ENCODE measurements at regions not wholly inside any gene's neighbourhood (a gene's known extent, or its start where the extent isn't known, plus 50 kb on each side); places are given as distances from the start of the nearest gene placed in this dataset.

DNA sequence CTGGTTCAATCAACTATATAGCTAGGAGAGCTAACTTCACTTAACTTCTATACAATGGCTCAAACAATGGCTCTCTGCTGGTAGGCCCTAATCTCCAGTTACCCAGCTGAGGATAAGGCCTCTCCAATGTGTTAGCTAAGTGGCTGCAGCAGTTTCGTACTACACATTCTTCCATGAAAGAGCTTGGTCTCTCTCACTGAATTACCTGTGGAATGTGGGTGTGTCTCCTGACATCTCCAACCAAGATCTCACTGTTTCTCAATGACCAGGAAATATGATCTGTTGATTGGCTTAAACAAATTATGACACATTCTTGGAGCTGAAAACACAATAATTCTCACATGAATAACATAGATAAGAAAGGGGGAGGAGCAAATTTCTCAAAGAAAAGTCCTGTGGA, 169.8 kb upstream of the ROBO1 start:
- H3K4me1 ChIP-seq: no peaks in the 10 kb centered on the region
- H3K27ac ChIP-seq: no peak overlapping the region
- no peak for DNase-seq
- no peaks in the 10 kb centered on the region for H3K27me3 ChIP-seq
- H3K9me3 ChIP-seq: no peaks in the 10 kb centered on the region
- H3K36me3 ChIP-seq: no peaks in the 10 kb centered on the region
- no peak for TF ChIP-seq POLR2A (IDR thresholded peaks at IDR 0.05)
- TF ChIP-seq, protein P1, sequence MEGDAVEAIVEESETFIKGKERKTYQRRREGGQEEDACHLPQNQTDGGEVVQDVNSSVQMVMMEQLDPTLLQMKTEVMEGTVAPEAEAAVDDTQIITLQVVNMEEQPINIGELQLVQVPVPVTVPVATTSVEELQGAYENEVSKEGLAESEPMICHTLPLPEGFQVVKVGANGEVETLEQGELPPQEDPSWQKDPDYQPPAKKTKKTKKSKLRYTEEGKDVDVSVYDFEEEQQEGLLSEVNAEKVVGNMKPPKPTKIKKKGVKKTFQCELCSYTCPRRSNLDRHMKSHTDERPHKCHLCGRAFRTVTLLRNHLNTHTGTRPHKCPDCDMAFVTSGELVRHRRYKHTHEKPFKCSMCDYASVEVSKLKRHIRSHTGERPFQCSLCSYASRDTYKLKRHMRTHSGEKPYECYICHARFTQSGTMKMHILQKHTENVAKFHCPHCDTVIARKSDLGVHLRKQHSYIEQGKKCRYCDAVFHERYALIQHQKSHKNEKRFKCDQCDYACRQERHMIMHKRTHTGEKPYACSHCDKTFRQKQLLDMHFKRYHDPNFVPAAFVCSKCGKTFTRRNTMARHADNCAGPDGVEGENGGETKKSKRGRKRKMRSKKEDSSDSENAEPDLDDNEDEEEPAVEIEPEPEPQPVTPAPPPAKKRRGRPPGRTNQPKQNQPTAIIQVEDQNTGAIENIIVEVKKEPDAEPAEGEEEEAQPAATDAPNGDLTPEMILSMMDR (IDR thresholded peaks at IDR 0.05): no peak
- no peak overlapping the region for H3K4me3 ChIP-seq

DNA sequence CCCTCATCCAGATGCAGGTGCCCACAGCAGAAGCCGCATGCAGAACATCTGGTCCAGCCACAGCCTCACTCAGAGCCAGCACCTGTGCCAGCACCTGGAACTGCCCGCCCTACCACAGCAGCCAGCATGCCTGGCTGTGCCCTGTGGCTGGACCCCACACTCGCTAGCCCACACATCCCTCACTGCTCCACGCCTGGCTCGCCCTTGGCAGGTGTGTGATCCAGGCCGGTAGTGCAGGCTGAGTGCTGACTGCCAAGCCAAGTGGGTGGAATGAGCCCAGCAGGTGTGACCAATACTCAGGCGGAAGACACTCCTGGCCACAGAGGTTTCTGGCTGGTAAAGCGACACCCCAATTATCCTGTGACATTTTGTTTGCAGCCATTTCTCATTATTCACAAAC, 162.4 kb upstream of the ROBO1 start:
- H3K36me3 ChIP-seq: no peaks in the 10 kb centered on the region
- TF ChIP-seq, protein P1 (IDR thresholded peaks at IDR 0.05): no peak
- no peak for DNase-seq
- no peak overlapping the region for H3K4me3 ChIP-seq
- no peaks in the 10 kb centered on the region for H3K9me3 ChIP-seq
- H3K4me1 ChIP-seq: no peaks in the 10 kb centered on the region
- H3K27me3 ChIP-seq: no peaks in the 10 kb centered on the region
- H3K27ac ChIP-seq: no peak overlapping the region

DNA sequence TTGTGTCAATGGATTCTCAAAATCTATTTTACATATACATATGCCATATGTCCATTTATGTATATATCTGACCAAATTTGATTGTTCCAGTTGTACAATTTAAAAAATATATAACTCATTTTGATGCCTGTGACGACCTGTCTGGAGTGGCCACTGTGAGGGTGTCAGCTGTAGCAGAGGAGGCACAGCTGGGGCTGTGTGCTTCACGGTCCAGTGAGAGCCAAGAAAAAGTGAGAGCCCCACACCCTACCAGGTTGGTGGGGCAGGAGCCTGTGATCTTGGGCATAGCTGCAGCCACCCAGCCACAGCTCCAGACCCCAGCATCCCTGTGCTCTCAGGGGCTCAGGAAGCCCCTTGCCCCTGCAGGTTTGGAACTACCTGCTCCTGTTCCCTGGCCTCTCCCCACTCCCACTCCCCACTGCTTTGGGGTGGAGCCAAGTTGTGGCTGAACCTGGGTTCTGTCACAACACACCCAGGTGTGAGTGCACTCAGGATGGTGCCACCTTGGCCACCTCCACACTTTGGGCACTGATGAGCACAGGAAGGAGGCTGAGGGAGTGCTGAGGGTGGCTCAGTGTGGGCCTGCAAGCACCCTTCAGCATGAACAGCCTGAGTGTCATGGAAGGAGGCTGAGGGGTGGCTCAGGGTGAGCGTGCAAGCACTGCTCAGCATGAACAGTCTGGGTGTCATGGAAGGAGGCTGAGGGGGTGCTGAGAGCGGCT, 161.1 kb upstream of the ROBO1 start:
- Histone ChIP-seq H3K4me3 (no peak overlapping the region), H3K36me3 (no peaks in the 10 kb centered on the region), H3K4me1 (no peaks in the 10 kb centered on the region), H3K9me3 (no peaks in the 10 kb centered on the region), H3K27ac (no peak overlapping the region), H3K27me3 (no peaks in the 10 kb centered on the region)
- TF ChIP-seq POLR2A (IDR thresholded peaks at IDR 0.05): no peak
- TF ChIP-seq, protein P1 (IDR thresholded peaks at IDR 0.05): no peak
- DNase-seq: peak in 1 of 3 donors; percentile 27

DNA sequence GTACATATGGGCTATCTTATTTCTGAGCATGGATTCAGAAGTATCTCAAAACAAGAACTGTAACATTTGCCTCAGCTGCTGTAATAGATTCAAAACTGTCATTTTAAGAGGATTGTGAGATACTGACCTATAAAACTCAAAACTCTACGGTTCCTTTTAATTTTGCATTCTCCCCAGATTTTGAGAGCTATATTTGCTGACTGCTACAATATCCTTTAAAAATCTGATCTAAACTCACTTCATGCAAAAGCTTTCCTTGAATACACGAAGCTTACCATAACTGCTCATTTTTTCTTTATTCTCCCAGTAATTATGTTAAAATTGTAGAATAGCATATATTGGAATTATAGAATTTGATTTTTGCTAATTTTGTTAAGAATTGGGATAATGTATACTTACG, 158.7 kb upstream of the ROBO1 start:
- Histone ChIP-seq H3K36me3 (no peaks in the 10 kb centered on the region), H3K9me3 (no peaks in the 10 kb centered on the region), H3K27ac (no peak overlapping the region), H3K27me3 (no peaks in the 10 kb centered on the region), H3K4me1 (no peaks in the 10 kb centered on the region), H3K4me3 (no peak overlapping the region)
- TF ChIP-seq, protein P1 (IDR thresholded peaks at IDR 0.05): no peak
- TF ChIP-seq POLR2A (IDR thresholded peaks at IDR 0.05): no peak
- no peak for DNase-seq

DNA sequence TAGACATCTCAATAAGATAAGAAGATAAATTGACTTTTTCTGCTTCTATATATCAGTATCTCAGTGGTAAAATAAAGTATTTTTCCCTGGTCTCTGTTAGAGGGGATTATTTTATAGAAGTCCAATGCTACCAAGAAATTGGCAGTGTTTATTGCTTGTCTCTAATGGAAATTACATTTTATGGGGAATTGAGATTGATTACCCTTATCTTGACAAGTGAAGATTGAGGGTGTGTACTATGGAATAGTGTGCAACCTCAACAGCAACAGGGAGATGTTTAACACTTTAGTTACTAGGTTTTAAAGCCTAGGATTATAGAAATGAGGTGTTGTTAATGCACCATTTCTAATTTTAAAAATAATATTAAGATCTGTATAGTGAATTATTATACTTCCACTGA, 154.8 kb upstream of the ROBO1 start:
- no peaks in the 10 kb centered on the region for H3K4me1 ChIP-seq
- no peak for TF ChIP-seq POLR2A (IDR thresholded peaks at IDR 0.05)
- TF ChIP-seq, protein P1 (IDR thresholded peaks at IDR 0.05): no peak

DNA sequence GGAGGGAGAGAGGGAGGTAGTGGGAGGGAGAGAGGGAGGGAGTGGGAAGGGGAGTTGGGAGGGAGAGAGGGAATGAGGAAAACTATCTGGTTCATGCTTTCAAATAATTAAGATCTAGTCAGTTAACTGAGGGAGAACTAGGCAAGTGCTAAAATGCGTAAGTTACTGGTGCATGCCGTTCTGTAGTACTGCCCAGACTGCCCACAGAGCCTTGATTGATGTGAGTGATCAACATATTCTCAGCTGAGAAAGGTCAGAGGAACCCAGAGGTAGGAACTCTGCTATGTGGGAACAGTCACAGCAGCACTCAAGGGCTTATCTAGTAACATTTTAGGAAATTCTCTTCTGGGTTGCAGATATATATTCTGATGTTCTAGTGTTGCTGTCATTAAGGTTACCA, 149.8 kb upstream of the ROBO1 start:
- Histone ChIP-seq H3K27me3 (no peaks in the 10 kb centered on the region), H3K4me1 (no peaks in the 10 kb centered on the region), H3K36me3 (no peaks in the 10 kb centered on the region), H3K9me3 (no peaks in the 10 kb centered on the region), H3K27ac (no peak overlapping the region), H3K4me3 (no peak overlapping the region)
- DNase-seq: no peak
- no peak for TF ChIP-seq POLR2A (IDR thresholded peaks at IDR 0.05)

More for the DNA sequence above, 154.8 kb upstream of the ROBO1 start:
- no peaks in the 10 kb centered on the region for H3K36me3 ChIP-seq
- no peak overlapping the region for H3K4me3 ChIP-seq
- no peak for DNase-seq
- no peaks in the 10 kb centered on the region for H3K27me3 ChIP-seq
- no peak overlapping the region for H3K27ac ChIP-seq
- H3K9me3 ChIP-seq: no peaks in the 10 kb centered on the region

Measured in Peyer's patch (tissue), 4 donors.